HG03521 (cell line): ENCODE measurements at regions not wholly inside any gene's neighbourhood (a gene's known extent, or its start where the extent isn't known, plus 50 kb on each side); places are given as distances from the start of the nearest gene placed in this dataset.

Experiments
- ATAC-seq: cut with Tn5 transposase; IDR thresholded peaks from one replicate; pipeline ENCODE4 v1.9.1; 2021; ENCODE audit warnings: mild to moderate bottlenecking, moderate library complexity; ENCODE audit not compliant: unreplicated experiment

DNA sequence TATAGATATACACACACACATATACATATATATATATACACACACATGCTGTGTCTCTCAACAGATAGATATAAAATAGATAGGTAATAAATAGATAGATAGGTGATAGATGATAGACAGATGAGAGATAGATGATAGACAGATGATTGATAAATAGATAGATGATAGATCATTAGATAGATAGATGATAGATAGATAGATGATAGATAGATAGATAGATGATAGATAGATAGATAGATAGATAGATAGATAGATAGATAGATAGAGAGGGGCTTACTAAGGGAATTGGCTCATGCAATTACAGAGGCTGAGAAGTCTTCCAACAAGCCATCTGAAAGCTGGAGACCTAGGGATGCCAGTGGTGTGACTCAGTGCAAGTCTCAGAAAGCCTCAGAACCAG is 394.5 kb downstream of the ICE1 start:
- no peak for ATAC-seq

DNA sequence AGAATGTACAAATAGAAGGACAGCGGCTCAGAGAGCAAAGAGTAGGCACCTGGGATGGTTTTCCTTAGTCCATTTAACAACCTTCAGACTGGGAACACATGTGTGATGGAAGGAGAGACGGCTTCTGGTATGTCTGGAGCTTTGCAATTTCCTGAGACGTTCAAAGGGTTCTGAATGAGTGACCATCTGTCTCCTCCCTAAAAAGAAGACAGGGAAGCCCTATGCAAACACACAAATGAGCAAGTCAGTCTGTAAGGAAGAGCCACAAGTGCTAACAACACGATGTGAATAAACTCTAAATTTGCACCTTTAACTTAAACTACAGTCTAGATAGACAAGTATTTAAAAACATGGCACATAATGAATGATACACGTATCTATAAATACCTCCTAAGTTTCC is 391.0 kb downstream of the ICE1 start:
- ATAC-seq = no peak

DNA sequence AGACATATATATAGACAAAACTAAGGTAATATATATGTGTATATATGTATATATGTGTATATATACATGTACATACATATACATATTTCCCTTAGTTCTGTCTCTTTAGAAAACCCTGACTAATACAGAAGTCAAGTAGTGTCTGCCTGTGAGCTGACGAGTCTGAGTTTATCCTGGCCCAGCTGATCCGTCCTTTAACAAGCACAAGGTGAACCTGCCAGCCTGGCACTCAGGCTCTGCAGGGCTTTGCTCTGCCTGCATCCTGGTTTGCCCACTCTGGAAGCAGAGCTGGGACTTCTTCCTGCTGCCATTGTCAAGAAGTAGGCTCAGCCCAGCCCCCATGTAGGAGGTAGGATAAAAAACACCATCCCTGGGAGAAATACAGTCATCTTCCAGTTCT is 388.0 kb downstream of the ICE1 start:
- ATAC-seq = no peak

DNA sequence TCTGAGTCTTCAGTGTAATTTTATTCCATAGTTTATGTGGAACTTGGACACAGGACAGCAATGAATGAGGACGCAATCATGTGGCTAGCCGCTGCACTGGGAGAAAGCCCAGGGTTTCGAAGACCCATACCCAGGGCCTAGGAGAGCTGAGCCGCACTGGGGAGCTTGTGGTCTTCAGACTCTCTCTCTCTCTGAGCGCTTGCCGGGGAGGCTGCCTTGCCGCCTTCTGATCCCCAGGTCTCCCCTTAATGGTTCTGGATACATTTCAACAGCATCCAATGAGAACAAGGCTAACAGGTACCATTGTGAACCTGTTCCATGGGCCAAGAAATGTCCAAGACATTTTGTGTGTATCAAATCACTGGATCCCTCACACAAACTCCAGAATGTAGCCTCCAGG is 383.4 kb downstream of the ICE1 start:
- no peak for ATAC-seq

DNA sequence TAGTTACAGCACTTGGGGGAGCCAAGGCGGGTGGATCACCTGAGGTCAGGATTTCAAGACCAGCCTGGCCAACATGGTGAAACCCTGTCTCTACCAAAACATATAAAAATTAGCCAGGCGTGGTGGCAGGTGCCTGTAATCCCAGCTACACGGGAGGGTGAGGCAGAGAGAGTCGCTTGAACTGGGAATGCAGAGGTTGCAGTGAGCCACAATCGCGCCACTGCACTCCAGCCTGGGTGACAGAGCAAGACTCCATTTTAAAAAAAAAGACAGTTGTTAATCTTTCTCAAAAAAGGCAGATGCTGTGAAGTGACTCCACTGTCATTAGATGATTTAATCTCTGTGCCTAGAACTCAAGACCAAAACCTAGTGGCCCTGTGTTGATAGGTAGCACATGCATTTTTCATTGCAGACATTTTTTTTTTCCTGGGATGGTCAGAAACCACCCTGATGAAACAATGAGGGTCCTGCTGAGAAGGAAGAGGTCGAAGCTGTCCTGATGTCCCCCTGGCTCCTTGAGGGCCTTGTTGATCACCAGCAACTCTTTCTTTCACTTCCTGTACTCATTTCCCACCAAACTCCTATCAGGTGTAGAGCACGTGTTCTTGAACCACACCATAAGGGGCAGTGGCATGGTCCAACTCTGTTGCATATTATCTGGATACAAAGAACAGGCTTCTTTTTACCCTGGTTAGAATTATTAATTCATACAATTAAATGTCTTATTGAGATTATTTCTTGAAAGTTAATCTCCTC is 382.2 kb downstream of the ICE1 start:
- ATAC-seq = no peak

DNA sequence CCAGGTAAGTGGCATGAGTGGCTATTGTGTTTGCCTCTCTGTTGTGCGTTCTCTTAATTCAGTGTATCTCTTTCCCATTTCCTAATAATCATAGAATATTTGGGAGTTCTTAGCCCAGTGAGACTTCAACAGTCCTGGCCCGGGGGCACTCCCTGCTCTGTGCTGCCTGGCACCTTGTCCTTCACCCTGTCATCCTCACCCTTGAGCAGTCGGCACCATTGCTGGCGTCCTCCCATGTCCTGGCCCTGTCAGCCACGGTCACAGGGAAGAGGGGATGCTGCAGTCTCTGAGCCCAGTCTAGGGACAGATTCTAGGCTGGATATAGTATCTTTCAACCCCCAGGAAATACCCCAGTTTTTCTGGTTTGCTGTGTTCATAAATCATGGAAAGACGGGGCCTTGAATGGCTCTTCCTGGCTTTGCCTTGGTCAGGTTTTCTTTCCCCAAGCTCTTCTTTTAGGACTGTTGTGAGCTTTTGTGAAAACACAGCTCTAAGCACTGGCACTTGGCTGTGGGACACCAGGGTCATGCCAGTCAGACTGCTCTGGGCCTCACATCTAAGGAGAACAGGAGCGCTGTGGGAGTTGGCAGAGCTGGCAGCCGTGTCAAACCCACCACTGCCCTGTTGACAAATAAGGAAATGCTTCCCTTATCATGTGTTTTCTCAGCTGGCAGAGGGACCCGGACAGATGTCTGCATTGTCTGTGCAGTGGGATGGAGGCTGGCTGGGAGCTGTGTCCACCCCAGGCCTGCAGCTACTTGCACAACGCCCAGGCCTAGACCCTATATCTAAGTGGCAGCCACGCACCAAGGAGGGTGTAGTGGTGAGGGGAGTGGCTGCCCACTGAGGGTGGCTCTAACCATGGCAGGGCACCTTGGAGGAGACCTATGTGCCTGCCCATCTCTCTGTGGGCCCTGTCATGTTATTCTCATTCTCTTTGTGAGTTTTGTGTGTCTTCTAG is 378.6 kb downstream of the ICE1 start:
- no peak for ATAC-seq

DNA sequence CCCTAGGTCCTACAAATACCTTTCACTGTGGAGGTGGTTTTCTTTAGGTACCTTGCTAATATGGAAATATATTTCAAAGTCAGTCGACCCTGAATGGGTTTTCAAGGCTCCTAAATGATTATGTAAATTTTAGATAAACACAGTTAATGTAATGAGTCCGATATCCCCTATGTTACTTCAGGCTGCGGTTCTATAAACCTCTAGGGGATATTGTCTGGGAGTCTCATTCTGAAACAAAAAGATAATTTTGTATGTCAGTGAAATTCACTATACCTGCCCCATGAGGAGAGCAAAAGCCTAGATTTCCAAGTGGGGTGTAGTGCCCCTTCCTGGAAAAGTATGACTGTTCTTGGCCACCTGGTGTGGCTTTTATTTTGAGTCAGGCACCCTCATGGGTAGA is 377.3 kb downstream of the ICE1 start:
- no peak for ATAC-seq

DNA sequence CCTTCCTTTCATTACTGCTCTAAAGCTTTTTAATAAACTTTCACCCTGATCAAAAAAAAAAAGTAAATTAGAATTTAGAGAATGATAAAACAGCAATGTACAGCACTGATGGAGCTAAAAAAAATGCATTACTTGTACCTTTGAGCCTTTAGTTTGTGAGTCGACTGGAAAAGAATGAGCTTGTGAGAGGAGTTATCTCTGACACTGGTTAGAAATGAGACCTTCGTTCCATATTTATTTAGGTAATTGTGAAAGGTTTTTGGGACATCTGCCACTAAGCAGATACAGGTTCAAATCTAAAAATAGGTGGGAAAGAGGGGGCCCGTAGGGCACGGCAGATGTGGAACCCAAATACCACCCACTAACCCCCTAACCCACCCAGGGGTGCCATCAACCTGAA is 376.8 kb downstream of the ICE1 start:
- no peak for ATAC-seq

DNA sequence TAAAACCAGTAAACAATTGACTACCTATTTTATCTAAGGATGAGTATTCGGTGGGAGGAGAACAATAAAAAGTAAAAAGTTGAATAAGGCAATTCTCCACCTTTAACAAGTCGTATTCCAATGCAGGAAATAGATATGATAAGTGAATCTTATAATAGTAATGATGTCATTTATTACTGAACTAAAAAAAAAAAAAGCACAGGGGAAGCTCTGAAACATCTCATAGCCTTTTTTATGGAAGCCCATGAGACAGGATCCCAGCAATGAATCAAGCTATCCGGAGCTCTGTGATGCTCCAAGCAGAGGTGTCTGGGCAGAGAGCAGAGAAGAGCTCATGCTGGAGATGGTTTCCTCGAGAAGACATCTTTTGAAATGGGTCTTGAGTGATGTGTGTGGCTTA is 376.0 kb downstream of the ICE1 start:
- no peak for ATAC-seq

DNA sequence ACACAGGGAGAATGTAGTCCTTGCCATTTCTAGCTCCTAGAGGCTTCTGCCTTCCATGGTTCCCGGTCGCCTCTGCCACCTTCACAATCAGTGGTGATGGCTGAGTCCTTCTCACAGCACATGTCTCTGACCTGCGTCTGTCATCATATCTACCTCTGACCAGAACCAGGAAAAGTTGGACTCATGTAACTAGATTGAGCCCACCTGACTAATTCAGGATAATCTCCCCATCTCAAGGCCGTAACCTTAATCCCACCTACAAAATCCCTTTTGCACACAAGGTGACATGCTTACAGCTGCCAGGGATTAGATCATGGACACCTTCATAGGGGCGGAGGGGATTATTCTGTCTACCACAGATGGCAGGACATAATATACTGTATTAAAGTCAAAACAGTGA is 375.6 kb downstream of the ICE1 start:
- ATAC-seq = no peak

DNA sequence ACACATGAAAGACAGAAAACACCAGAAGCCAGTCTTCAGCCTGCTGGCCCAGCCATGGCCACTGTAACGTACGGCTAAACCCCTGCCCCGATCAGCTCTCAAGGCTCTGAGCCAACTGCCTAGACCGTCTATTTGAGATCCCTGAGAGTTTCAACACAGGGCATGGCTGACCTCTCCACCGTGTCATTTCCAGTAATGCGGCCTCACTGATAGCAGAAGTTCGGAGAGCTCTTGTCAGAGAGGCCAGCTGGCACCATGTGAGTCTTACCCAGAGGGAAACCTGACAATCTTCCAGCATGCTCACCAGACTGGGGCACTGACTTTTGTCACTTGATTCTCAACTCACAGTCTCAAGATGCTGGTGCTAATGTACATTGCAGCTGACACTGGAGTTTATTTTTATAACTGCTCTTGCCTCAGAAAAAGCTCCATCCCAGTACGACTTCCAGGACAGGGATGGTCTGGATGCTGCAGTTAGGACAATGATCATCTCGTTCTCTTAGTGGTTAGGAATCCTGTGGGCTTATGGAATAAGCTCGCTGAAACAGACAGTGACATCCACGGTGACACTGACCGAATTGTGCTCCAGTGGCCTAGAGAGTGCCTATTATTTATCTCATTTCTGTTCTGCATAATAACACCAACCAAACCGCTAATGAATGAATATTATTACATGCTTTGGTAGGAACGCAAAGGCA is 372.7 kb downstream of the ICE1 start:
- no peak for ATAC-seq

DNA sequence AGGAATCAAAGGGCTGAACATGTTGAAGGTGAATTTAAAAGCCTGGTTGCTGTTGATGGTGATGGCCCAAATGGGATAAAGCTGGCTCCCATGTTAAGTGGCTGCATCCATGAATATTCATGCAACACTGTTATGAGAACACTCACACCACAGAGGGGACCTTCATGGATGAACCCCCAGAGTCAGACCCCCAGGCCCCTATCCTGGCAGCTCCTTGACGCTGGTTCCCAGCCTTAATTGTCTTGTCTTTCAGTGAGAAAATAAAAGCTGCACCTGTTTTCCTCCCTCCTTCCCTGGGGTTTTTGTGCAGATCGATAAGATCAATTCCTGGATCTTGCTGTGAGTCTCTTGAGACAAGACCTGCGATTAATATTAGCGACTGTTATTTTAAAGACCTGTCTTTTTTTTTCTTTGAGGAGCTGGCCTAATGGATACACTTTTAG is 371.7 kb downstream of the ICE1 start:
- ATAC-seq = no peak

DNA sequence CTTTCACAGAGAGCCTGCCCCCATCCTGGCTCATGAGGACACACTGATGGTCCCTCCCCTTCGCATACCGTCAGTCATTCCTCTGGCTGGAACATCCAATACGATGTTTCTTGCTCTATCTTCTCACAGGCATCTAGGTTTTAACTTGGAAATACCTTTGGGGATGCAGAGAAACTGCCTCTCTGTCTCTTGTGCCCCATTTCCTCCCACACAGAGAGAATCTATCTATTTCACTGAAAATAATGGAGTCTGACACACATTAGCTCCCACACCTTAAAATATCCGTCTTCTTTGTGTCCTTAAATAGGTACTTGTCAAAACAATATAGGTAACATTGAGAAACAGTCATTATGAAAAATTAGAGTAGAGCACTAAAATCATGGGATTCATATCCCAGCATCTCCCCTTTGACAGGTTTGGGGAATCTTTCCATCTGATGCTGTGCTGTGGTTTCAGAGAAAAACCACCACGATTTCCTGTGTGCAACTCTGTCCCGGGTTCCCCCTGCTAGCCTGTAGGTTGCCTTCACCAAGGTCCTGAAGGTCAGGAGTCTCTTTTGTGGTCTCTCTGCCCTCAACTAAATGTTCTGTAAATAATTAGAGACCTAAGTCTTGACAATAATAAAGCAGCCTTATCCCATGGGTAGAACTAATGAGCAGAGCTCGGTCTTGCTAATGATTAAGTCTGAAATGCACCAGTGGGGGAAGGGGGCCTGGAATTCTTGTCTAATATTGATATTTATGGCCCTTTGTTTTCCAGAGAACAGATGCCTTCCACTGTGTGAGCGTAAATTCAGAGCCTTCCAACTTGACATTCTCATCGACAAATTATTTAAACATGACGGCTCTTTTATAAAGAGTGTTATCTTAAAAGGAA is 371.0 kb downstream of the ICE1 start:
- ATAC-seq = no peak

DNA sequence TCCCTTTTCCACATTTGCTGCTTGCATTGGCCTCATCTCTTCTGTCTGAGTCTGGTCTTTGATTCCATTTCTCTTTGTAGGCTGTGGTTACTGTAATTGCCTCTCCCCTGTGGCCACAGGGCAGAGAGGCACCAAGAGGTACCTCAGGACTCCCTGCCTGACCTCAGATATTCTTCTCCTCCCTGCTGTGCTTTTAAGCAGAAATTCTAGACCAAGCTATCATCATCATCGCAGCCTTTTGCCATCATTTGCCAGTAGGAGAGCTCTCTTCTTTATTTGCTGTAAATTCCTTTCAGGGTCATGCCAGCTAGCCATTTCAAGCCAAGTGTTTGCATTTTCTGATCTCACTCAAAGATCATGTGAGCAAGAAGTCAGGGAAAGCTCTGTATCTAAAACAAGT is 369.6 kb downstream of the ICE1 start:
- ATAC-seq = no peak

DNA sequence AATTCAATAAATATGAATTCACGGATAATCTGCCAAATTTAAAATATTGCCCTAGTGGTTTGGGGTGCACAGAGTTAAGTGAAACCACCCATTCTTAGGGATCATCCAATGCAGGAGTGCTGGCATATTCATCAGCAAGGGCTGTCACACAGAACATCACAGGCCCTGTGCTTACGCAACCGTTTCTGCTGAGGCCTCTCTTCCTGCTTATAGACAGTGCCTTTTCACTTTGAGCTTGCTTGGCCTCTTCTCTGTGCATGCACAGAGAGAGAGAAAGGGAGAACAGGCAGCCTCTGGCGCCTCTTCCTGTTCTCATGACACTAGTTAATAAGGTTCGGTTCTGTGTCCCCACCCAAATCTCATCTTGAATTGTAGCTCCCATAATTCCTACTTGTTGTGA is 366.3 kb downstream of the ICE1 start:
- no peak for ATAC-seq

DNA sequence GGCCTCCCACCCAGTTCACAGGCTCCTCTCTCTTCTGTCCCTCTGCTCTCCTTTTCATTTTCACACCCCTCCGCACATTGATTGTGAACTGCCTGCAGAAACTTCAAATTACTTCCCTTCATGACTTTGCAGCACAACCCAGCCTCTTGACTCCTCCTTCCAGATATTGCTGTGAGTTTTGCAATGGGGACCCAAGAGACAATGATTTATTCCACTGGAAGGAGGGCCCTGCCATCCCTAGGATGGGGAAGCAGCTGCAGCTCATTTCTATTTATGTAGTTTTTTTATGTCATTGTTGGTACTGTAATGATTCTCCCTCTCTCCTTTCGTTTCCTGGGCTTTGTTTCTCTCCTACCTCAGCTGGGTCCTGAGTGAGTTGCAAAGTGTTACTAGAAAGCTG is 364.9 kb downstream of the ICE1 start:
- no peak for ATAC-seq

DNA sequence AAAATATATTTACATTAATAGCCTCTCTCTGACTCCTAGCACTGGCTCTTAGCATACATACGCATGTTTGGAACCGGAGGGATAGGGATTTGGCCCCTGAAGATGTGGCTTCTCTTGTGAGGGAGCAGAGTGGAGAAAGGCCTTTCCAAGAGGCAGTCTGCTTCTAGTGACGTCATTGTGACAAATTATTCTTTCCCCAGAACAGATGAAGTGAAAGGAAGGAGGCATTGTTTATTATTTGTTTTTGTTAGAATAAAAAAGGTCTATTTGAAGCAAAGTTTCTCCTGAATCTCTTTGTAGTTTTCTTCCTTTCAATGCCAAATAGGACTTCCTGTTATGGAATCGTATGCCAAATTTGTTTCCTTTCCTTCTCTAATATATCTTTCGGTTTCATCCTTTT is 361.6 kb downstream of the ICE1 start:
- no peak for ATAC-seq

DNA sequence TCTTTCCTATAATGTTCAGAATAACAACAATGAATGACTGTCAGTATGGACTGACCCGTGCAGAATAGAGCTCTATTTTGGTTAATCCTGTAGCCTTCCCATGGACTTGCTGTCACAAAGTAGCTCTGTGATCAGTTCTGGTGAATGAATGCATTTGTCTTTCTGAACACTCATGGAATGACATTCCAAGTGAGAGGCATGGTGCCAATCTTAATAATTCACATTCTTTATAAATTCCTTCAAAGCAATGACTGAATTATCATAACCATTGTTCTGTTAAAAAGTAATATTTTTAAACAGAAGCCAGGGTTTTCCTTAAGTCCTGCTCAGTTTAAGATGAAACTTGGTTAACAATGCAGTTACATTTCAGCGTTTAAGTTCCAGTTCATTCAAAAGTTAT is 360.5 kb downstream of the ICE1 start:
- ATAC-seq = no peak

DNA sequence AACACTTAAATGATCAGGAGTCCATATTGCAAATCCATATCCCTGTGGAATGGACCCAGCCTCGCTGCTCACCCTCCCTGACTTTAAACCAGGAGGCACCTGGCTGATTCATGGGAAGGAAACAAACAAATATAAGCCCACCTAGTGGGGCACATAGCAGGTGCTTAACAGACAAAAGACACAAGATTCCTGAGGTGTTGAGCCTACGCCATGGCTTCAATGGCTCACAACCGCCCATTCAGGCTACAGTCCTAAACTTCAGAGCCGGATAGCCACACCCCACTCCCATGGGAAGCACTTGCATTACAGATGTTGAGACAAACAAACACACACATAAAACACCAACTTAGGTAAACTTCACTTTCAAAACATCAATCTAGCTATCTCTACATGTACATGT is 359.9 kb downstream of the ICE1 start:
- no peak for ATAC-seq

DNA sequence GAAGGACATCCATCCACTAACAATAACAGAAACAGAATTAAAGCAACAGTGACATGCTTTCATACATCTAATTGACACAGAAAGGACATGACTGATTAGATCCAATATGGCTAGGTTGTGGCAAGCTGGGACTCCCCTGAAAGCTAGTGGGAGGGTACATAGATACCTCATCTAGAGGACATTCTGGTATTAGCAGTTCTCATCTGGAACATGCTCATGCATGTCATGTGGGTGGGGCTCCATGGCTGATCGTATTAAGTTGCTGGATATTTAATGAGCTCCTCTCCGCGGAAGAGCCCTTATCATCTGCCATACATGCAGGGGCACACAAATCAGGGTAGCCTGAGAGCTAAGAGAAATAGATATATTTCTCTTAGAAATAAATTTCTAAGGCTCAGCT is 358.9 kb downstream of the ICE1 start:
- ATAC-seq = no peak

DNA sequence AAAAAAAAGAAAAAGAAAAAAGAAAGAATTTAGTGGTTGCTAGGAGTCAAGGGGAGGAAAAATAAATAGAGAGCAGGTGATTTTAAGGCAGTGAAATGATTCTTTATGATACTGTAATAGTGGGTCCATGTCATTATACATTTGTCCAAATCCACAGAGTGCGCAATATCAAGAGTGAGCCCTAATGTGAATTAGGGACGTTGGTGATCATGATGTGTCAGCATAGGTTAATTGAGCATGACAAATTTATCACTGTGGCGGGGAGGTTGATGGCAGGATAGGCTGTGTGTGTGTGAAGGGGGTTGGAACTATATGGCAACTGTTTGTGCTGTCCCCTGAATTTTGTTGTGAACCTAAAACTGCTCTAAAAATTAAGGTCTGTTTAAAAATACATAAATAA is 357.8 kb downstream of the ICE1 start:
- ATAC-seq = no peak
